HK-2 (cell line): ENCODE measurements at regions not wholly inside any gene's neighbourhood (a gene's known extent, or its start where the extent isn't known, plus 50 kb on each side); places are given as distances from the start of the nearest gene placed in this dataset.
"Not testable (repeated sequence)": the region's sequence is repeated elsewhere in the genome, so short reads cannot be mapped to it uniquely, and the experiment has no call there.

Source experiments
- DNase-seq: peaks from one replicate; pipeline ENCODE4 v3.0.0-alpha.2; 2018; ENCODE audit not compliant: unreplicated experiment

DNA sequence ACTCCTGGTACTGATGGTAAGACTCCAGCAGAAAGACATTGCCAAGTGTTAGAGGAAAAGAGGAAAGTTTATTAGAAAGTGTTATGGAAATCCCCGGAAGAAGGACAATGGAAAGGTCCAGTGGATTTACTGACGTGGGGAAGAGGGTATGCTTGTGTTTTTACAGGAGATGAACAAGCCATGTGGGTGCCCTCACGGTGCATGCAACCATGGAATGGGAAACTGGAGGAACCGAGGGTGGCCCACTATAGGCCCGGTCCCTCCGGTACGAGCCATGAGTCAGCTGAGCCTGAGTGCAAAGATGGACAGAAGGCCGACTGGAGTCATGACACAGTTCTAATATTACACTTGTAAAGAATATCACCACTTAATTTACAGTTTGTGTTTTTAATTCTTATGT is 123.3 kb upstream of the ZCCHC13 start:
- no peak for DNase-seq

DNA sequence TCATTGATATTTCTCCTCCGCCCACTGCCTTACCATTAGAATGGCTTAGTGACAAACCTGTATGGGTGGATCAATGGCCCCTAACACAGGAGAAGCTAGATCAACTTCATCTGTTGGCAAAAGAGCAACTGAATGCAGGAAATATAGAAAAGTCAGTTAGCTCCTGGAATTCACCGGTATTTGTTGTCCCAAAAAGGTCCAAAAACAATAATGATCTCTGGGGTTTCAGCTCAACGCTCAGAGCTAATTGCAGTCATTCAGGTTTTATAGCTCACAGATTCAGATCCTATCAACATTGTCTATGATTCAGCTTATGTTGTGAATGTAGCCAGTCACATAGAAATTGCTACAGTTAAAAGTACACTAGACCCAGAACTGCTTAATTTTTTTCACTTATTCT is 124.0 kb upstream of the ZCCHC13 start:
- no peak for DNase-seq

DNA sequence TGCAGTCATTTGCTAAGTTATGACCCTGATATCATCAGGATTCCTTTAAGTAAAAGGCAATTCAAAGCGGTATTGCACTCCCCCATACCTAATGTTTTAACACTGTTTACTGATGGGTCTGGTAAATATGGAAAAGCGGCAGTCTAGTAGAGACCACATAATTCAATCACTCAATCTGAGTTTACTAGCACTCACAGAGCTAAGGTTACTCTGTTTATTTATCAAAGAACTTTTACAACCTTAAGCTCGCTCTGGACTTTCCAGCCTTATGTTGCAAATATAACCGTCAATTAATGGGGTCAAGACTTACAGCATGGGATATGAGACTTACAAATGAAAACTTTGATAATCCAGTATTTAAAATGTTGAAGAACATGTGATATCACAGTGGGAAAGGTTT is 124.5 kb upstream of the ZCCHC13 start:
- DNase-seq: no peak

DNA sequence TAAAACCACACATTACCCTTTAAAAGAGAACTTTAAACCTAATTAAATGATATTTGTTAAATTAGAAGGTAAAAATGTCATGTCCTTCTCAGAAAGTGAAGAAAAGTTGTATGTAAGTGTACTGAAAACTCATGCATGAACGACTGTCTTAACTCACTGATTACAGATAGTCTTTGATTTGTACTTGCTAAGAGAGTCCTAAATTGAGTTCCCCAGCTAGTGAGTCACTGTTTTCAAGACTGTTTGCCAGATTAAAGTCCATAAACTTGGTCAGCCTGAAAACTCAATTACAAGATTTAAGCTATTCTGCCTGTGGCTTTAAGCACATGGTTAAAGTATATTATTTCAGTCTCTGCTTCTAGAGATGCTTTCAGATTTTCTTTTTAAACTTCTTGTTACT is 124.9 kb upstream of the ZCCHC13 start:
- DNase-seq: no peak

DNA sequence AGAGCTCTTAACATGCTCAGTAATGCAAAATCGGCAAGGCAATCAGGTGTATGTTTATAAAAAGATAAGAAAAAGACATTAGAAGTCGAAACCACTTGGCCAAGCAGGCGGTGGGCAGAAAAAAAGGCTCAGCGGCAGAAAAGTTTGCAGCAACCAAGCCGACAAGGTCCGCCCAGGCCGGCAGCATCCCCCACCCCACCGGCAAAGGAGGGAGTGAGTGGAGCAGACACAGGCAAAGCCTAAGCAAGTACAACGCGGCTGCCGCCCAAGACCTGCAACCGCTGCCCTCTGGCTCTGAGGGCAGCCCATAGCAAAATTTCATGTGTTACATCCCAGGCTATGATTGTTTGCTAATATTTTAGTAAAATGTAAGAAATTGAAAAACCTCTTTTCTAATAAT is 125.4 kb upstream of the ZCCHC13 start:
- DNase-seq: no peak

DNA sequence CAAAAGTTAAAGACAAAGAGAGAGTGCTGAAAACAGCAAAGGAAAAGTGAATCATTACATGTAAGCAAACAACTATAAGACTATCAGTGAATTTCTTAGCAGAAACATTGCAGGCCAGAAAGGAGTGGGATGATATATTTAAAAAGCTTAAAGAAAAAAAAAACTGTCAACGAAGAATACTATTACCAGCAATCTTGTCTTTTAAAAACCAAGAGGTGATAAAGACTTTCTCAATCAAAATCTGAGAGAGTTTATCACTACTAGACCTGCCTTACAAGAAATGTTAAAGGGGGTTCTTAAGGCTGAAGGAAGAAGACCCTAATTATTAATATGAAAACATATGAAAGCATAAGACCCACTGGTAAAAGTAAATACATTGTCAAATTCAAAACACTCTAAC is 132.5 kb upstream of the ZCCHC13 start:
- DNase-seq: no peak

DNA sequence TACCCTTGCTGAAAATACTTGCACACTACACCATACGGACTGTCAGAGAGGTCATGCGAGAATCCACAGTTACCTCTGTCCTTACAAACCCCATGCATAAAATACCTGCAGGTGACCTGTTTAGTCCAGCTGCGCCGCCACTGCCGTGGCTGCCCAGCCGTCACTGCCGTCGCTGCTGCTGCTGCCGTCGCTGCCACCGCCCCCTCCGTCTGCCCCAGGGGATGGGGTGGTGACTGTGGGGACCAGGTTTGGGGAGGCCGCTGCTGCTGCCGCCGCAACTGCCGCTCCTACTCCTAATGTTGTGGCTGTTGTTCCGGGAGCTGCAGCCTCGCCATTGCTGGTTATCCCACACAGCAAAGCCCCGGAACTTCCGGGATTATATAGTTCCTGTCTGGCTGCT is 141.8 kb upstream of the ZCCHC13 start:
- no peak for DNase-seq

DNA sequence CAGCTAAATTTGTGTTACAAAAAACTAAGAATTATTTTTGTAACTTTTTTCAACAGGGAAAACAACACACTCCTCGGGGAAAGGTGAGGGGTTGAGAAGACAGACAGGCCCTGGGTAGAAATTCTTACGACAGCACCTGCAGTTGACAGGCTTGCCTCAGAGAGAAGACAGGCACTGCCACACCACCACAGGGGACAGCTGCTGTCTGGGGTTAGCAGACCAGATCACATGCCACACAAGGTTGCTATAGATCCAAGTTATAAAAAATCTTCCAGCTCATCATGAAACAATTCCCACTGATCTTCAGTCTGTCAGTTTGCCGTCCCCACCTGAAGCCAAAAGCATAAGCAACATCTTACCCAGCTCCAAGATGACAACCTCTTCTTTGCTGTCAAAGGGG is 143.2 kb upstream of the ZCCHC13 start:
- no peak for DNase-seq

DNA sequence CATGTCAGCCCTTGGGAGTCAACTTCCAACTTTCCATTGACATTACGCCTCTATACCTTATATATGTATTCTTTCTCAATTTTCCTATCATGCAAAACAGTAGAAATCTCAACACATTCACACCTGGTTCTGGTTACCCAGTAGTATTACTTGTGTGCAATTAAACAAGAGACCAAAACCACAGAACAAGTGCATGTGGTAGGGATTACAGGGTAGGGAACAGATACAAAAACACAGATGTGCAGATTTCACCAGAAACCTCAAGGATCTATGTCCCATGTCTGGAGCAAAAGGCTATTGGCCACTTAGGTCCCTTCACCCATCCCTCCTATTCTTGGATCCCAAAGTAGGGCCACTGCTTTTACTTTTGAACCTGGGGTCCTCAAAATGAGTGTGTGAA is 143.6 kb upstream of the ZCCHC13 start:
- no peak for DNase-seq

DNA sequence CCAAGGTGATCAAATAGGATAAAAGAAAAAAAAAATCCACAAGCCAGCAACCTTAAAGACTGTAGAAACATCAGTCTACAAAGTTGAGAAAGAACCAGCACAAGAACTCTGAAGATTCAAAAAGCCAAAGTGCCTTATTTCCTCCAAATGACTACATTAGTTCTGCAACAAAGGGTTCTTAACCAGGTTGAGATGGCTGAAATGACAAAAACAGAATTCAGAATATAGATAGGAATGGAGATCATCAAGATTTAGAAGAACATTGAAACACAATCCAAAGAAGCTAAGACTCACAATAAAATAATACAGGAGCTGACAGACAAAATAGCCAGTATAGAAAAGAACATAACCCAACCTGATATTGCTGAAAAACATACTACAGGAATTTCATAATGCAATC is 156.5 kb upstream of the ZCCHC13 start:
- DNase-seq: no peak

DNA sequence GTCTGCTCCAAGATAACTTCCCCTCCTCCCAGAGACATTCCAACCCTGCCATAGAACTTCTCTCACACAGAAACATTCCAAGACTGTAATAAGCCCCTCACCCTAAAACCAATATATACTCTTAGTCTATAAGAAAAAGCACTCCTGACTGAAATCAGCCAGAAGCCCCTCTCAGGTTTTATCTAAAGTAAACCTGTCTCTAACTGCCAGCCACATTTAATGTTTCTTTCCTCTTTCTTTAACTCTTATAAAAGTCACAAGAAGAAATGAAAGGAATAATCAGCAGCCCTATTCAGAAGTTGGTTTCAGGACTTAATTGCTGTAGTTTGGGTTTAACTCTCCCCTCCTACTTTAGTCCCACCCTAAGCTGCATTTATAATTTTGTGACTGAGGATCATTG is 165.0 kb upstream of the ZCCHC13 start:
- no peak for DNase-seq

DNA sequence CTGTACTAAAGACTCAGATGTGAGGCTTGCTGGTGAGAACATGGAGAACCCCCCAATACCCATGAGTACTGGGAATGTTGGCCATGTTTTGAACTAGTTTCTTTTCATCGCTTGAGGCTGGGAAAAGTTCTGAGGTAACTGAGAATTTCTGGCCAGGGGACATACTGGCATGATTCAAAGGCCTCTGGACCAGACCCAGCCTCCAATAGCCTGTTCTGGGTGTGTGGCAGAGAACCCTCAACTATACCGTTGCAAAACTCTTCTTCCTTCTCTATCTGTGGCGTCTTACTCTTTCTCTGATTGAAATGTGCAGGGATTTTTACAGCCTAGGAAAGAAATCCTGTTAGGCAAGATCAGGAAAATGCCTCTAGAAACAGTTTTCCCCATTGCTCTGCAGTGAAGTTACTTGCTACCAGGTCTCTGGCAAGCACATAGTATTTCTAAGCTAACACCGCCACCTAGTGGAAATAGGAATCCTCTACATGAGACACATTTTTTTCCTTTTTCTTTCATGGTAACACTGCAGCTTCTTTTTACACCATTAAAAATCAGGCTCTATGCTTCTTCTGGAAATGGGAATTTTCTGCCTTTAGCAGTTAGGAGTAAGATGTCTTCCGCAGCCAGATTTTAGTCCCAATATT is 170.7 kb upstream of the ZCCHC13 start:
- no peak for DNase-seq

DNA sequence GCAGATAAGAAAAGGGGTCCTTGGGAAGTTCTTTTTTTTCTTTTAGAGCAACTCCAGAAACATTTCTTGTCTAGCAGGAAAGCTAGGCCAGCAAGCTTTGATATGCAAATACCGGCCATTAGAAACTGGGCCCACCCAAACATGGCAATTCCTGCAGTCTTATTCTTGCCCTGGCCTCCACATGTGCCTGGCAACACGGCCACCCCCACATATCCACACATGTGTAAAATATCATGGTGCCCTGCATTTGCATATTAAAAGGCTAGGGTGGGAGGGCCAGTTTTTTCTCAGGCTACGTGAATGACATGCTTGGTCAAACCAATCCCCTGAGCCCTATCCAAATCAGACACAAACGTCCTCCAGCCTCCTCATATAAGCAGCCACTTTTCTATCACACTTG is 171.7 kb upstream of the ZCCHC13 start:
- DNase-seq: no peak

DNA sequence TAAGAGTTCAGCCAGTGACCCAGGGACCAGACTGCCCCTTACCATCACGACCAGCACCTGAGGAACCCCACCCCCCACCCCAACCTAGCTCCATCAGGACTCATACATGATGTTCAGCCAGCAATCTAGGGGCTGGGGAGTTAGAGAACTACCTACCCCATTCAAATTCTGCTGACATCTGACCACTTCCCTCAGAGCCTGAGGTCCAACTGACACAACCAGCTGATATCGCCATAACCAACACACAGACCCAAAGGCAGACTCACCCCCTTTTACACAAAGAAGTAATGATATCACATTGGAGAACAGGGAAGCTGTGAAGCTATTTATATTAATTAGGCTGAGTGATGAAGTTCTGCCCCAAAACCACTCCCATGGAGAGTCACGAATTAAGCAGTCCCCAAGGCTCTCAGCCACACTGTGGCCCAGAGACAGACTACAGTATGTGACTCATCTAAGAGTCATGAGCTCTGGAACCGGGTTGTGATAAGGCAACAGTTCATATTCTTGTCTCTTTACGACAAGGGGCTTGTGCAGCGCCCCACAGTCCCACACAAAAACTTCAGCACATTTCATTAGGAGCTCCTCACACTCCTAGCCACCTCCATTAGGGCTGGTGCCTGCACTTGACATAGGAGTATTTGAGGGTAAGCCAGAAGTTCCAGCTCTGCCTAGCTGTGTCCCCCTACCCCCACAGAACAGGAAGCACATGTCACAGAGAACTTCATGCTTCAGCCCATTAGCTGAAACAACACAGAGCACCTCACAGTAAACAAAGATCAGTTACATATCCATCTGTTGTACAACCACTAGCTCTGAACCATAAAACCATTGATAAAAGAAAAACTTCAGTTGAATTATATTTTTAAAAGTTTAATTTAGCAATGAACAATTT is 184.7 kb upstream of the ZCCHC13 start:
- DNase-seq: peak; percentile 30

DNA sequence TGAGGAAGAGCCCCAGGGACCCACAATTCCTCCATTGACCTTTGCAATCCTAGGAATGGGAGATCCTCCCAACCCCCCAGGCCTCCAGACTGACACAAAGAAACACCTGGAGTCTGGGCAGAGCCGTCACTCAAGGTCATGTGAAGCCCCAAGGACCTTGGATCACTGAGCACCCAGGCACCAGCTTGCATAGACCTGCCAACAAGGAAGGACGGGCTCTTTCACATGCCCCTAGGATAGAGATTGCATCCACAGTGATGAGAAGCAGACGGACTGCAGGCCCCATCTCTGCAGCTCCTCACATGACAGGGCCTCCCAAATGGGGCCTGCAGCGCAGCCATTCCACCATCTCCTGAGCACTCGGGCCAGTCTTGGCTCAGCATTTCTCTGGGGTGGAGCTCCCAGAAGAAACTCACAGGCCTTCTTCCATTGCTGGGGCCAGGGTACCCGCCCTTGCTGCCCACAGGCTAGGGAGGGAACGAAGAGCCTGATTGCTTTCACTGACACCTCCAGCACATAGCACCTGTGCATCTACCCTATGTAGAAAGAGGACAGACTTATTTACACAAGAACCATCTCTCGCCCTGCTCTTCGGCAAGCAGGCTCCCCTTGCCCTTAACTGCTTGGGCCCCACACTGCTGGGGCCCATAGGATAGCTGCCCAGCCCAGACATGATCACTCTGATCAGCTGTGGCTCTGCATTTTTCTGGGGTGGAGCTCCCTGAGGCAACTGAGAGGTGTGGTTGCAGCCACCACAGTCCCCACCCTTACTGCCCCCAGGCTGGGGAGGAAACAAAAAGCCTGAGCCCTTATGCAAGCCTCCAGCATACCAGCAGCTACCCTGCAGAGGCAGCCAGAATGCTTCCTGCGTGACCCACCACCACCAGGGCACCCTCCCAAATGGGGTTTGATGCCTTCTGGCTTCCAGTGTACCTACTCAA is 185.7 kb upstream of the ZCCHC13 start:
- DNase-seq: no peak

DNA sequence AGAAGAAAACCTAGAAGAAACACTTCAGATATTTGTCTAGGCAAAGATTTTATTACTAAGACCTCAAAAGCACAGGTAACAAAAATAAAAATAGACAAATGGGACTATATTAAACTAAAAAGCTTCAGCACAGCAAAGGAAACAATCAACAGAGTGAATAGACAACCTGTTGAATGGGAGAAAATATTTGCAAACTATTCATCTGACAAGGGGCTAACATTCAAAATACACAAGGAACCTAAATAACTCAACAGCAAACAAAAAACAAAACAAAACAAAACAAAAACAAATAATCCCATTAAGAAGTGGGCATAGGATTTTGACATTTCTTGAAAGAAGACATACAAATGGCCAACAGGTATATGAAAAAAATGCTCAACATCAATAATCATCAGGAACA is 192.7 kb upstream of the ZCCHC13 start:
- DNase-seq: no peak

DNA sequence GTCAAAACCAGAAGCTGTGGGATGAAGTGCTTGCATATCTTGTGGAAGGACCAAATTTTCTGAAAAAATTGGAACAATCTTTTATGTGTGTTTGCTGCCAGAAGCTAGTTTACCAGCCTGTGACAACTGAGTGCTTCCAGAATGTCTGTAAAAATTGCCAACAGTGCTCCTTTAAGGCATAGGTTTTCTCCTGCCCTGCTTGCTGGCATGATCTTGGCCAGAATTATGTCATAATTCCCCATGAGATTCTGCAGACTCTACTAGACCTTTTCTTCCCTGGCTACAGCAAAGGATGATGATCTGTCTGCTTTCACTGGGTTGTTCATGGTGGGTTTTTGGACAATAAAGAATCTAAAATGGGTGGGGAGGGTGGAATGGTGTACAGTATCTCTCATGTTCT is 196.3 kb upstream of the ZCCHC13 start:
- DNase-seq: no peak

DNA sequence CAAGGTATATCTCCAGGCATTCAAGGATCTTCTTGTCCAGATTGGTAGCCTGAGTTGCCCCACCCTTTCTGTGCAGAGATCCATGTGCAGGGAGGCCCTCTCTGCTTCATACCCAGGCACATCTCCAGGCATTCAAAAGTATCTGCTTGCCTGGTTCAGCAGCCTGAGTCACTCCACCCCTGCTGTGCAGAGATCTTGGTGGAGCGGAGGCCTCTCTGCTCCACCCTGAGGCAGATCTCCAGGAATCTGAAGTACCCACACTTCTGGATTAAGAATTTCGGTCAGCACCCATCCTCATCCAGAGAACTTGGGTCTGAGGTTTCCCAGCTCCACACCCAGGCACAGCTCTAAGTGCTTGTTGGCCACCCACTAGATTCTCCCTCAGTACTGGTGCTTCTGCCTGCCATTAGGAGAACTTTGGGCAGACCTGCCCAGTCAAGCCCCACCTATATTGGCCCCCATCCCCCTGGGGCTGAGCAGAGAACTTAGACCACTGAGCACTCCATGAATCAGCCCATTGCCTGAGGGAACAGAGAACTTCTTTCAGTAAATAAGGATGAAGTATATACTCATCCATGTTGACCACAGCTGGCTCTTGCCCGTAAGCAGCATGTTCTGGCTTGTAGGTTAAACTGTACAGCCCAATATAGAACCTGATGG is 199.5 kb upstream of the ZCCHC13 start:
- DNase-seq: no peak

DNA sequence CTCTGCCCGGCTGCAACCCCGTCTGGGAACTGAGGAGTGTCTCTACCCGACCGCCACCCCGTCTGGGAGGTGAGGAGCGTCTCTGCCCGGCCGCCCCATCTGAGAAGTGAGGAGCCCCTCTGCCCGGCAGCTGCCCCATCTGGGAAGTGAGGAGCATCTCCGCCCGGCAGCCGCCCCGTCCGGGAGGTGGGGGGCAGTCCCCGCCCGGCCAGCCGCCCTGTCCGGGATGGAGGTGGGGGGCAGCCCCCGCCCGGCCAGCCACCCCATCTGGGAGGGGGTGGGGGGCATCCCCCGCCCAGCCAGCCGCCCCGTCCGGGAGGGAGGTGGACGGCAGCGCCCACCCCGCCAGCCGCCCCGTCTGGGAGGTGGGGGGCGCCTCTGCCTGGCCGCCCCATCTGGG is 205.6 kb upstream of the ZCCHC13 start:
- not testable (repeated sequence) for DNase-seq

DNA sequence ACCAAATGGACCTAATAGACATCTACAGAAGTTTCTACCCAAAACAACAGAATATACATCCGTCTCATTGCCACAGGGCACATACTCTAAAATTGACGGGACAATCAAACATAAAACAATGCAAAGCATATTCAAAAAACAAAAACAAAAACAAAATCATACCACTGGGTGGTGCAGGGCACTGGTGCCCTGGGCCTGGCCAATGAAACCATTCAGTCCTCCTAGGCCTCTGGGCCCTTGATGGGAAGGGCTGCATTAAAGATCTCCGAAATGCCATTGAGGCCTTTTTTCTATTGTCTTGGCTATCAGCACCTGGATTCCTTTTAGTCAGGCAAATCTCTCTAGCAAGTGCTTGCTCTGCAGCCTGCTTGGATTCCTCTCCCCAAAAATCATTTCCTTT is 213.9 kb upstream of the ZCCHC13 start:
- DNase-seq: no peak

DNA sequence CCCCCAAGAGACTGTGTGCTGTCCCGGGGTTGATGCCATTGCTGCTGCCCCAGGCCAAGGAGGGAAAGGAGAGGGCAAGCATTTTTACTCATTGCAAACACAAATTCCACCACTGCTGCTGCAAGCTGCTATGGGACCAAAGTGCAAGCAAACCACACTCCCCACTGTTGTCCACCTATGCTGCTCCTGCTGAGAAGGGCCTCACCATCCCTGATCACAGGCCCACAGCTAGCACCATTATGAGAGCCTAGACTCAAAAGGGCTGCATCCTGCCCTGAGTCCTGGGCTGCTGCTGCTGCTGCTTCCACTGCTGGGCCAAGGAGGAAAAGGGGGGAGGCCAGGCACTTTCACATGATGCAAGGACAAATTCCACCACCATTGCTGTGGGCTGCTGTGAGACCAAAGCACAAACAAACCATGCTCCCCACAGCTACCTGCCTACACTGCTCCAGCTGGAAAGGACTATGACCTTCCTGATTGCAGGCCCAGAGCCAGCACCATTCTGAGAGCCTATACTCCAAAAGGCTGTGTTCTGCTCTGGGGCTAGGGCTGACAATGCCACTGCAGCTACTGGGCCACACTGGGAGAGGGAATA is 218.2 kb upstream of the ZCCHC13 start:
- no peak for DNase-seq

DNA sequence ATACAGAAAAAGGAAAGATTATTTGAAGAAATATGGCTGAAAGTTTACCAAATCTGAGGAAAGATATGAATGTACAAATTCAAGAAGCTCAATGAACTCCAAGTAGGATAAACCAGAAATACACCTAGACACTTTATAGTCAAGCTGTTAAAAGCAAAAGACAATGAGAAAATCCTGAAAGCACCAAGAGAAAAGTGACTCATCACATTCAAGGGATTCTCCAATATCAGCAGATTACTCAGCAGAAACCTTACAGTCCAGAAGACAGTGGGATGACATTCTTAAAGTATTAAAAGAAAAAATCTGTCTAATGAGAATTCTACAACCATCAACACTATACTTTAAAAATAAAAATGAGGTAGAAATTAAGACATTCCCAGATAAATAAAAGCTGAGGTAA is 223.8 kb upstream of the ZCCHC13 start:
- no peak for DNase-seq
